ENCODE measurements at regions not wholly inside any gene's neighbourhood (a gene's known extent, or its start where the extent isn't known, plus 50 kb on each side); places are given as distances from the start of the nearest gene placed in this dataset.

DNA sequence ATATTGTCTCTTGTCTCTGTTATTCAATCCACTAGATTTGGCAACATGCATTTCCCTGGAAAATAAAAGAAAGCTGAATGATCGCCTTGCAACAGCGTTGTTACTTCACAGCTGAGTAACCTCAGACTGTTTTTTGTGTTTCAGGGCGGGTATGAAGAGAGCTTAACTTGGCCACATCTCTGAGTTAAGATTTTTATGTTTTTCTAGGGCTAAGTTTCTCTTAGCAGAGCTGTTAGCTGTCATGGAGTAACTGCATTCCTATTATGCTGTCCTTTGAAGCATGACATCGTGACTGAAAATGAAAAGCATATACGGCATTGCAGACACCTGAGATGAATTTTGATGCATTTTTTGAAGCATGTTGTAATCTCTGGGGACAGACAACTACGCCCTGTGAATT, 1798.9 kb downstream of the PCDH7 start:
- DNase-seq = no peak

DNA sequence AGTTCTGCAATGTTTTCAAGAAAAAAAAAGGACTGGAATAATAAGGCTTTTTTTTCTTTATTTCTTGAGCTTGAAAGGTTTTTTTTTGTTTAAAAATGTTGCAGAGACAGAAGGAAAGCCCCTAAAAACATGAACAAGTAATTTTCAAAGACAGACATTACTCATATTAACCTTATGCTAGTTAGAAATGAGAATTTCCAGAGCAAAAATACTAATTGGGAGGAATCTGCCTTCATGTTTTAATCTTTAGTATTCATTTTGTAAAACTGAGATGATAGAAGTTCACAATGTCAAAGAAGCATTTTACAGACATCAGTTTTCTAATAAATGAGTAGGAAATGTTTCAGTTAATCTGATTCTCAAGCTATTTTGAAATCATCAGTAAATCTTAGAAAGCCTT, 1805.3 kb downstream of the PCDH7 start:
- no peak for DNase-seq

DNA sequence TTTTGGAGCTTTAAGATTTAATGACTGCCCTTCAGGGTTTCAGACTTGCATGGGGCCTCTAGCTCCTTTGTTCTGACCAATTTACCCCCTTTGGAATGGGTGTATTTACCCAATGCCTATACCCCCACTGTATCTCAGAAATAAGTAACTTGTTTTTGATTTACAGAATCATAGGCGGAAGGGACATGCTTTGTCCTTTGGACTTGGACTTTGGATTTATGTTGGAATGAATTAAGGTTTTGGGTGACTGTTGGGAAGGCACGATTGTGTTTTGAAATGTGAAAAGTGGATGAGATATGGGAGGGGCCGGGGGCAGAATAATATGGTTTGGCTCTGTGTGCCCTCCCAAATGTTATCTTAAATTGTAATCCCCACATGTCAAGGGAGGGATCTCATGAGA, 1824.7 kb downstream of the PCDH7 start:
- DNase-seq = no peak

DNA sequence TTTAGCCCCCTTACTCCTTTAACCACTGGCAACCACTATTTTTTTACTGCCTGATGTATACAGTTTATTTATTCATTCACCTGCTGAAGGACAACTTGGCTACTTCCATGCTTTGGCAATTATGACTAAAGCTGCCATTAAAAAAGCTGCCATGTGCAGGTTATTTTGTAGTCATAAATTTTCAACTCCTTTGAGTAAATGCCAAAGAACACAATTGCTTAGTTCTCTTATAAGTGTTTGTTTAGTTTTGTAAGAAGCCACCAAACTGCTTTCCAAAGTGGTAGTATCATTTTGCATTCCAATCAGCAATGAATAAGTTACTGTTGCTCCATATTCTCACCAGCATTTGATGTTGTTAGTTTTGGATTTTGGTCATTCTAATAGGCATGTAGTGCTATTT, 1831.8 kb downstream of the PCDH7 start:
- no peak for DNase-seq

DNA sequence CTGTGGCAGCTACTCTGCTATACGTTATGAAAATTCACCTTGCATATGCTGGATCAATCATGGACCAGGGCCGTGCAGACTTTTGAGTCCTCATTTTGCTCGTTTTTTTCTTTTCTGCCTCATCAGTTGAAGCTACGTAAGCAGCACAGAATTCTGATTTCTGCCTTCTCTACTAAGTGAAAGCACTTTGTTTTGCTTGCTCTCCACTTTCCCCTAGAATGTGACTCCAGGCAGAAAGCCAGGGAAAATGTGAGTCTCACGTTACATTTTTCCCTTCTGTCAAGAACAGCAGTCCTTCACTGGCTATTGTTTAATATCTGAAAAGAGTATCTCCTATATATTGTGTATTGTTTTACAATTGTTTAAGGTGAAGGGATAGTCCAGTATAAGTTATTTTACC, 1840.1 kb downstream of the PCDH7 start:
- no peak for DNase-seq

DNA sequence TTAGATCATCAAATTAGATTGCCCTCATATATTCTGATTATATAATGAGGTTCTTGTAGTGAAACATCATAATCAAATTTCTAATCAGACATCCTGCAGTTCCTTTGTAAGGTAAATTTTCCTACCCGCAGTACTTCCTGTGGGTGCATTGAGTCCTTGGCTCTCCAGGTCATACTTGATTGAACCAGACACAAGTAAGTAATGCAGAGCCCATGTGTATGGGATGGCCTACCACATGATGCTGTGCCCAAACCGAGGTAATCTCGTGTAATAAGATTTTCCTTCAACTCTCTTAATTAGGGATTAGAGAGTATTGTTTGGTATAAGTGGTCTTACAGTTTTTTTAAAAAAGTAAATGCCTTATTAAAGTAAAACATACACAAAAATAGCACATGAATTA, 1841.8 kb downstream of the PCDH7 start:
- no peak for DNase-seq

DNA sequence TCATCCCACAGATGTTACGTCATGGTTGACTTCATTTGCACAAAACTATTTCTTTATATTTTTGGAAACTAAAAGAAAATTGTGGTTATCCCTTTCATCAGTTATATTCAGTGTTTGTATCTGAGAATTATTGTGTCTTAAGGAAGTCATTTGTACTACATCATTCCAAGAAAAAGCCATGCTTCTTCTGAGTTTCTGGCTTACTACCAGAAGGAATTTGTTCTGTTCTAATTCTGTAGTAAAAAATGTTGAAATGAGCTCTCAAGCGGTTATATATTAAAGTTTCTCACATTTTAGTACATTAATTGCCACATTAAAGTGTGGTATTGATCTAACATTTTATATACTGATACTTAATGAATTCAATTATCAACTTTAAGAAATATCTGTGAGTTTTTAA, 1844.5 kb downstream of the PCDH7 start:
- DNase-seq = no peak

DNA sequence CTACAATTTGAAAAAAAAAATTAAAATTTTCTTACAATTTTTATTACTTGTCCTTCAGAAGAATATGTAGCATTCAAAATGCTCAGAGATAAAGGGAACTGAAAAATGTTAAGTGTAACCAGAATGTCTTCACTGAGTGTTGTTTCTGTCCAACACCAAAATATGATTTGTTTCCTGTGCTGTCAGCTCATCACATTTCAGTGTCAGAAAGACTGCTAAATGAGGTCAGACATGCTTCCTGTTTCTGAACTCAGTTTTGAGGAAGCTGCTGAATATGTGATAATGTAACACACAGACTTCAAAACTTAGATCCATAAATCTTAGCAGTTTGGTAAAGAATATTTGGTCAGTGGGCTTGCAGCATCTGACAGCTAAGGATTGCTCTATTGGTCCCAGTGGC, 1849.7 kb downstream of the PCDH7 start:
- no peak for DNase-seq

DNA sequence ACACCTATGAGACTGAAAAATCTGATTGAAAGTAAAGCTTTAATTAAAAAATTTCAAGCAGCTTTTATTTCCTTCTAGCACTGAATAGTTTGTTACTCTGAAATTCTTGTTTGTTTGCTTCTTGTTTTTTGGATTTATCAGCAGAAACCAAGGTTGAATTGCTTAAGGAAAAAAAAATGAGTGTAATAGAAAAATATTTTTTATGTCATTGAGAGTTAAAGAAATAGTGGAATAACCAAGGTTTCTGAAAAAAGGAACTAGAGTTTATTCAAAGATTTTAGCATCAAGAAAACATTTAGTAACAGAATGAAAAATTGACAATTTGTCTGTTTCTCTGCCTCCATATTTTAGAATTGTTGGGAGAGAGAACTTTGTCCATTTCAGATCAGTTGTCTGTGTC, 1852.2 kb downstream of the PCDH7 start:
- DNase-seq = no peak

DNA sequence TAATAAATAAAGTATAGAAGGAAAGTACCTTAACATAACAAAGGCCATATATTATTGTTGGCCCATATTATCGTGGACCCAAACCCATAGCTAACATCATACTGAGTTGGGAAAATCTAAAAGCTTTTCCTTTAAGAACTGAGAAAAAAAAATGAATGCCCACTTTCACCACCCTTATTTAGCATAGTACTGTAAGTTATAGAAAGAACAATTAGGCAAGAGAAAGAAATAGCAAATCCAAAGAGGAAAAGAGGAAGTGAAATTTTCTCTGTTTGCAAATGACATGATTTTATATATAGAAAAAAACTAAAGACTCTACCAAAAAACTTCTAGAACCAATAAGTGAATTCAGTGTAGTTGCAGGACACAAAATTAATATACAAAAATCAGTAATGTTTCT, 1854.6 kb downstream of the PCDH7 start:
- DNase-seq = no peak

DNA sequence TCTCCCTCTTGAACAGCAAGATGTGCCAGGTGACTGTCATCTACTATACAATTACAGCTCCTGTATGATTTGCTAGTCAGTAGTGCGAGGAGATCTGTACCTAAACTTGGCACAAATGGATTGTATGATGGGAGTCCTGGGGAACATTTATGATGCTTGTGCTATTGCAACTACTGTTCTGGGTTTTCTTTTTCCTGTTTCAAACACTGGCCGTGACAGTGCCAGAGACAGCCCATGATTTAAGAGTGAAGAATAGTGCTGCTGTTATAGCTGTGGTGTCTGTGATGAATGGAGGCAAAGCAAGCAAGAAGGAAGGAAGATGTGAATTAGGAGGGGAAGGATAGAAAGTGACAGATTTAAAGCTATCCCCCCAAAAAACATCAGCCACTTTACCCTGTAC, 1868.9 kb downstream of the PCDH7 start:
- no peak for DNase-seq

DNA sequence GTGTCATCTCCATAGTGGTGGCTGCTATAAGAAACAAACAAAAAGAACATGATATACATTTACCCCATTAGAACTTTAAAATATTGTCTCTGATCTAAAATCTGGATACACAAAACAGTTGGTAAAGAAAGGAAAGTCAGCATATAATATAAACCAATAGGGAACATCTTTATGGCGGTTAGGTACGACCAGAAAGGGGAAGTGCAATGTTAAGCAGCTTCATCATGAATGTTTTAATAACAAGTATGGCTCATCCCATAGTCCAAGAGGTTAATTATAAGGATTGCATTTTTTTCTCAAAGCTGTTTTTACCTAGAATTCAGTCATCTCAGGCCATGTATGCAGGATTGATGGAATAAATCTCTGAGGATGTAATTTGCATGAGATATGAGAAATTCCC, 1869.7 kb downstream of the PCDH7 start:
- DNase-seq = no peak

DNA sequence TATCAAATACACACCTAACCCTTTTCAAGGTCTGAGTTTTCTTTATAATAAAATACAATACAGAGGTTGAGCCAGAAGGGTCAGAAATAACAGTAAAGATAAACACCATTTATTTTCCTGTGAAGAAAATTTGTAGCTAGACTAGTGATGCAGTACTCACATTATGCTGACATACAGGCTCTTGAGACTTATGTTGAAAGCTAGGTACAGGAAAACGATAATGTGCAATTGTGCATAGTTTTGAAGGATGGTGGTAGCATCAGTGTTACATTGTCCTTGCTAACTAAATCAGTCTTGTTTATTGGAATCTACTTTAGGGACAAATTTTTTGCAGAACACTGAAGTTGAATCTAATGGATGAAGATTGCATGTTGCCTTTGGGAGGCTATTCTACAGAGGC, 1877.2 kb downstream of the PCDH7 start:
- no peak for DNase-seq

DNA sequence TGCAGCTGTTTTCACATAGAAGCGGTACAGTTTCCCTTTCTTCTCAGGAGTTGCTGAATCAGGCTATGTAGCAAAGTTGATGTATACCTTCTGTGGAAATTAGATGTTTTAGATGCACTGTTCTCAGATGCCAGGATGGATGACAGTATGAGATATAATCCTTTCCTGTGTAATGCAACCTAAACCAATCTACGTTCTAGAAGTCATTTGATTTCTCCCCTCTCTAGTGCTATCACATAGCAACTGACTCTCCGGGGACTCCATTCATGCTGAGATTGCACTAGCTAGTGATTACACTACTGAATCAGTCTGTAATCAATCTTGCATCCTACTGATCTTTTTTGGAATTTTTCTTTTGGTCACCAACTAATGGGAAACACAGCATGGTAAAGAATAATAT, 1881.7 kb downstream of the PCDH7 start:
- no peak for DNase-seq

DNA sequence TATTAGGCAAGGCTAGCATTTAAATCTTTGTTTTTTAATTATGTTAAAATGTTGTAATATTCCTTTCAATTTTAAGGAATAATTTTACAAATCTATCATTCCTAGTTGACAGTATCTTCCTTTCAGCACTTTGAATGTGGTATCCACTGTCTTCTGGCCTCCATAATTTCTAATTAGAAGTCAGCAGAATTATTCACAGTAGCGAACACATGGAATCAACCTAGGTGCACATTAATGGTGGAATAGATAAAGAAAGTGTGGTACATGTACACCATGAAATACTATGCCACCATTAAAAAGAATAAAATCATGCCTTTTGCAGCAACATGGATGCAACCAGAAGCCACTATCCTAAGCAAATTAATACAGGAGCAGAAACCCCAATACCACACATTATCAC, 1887.8 kb downstream of the PCDH7 start:
- no peak for DNase-seq

DNA sequence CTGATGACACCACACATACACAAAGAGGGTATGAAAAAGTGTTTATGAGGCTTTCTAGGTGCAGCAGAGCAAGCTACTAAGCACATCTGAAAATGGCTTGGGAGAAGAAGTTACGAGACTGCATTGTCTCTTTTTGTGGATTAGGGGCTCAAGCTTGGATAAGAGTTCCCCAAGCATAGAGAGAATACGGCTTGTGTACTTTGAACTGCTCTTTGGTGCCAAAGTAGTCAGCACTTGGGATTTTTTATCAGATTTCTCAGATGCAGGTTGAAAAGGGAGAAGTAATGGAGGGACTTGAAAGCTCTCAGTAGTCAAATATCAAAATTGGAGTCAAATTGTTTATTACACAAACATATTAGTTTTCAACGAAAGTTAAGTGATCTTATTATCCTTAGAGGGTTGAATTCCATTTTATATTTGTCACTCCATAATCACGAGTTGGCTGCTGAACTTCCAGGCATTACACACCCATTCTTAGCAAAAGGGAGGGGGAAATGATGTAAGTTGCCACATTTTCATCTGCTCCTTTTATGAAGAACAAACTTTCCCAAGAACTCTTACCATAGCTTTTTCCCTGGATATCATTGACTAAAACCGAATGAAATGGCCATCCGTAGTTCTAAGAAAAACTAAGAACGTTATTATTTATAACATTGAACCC, 1904.9 kb downstream of the PCDH7 start:
- no peak for DNase-seq

DNA sequence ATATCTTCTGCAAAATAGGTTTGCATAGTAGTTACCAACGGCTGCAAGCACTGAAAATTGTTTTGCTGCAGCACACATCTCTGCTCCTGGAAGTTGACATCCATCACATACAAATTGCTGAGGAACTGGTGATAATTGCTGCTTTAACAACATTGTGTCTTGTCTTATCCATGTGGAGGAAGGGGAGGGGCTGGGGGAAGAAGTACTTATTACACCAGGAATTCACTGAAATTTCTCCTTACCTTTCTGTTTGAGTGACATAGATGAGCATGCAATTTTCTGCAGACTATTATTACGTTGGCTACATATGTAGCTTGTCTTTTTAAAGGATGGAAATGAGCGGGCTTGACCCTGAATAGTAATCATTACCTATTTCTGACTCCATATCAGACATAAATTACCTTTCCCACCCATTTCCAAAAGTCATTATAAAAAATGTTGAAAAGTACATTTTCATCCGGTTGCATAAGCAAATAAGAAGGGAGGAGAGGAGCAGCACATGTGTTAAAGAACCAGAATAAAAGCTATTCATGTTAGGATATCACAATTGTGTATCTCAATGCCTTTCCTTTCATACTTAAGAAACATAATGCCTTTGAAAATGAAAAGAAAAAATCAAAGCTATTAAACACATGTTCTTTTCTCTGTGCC, 1905.6 kb downstream of the PCDH7 start:
- no peak for DNase-seq

DNA sequence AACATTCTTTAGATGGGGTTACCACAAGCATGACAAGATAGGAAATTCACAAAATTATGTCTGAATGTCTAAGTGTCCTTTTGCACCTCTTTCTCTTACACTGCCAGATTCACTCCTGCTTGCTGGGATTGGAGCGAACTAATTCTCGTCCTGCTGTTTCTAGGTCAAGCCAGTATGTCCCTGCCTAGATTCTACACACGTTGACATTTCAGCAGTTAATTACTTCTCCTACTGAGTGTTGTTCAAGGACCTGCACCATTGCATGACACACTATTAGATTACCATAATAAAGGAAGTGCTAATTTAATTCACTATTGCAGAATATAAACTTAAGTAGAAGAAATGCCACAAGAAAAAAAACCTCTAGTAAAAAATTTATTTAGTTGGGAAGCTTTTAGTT, 1911.7 kb downstream of the PCDH7 start:
- DNase-seq = no peak

DNA sequence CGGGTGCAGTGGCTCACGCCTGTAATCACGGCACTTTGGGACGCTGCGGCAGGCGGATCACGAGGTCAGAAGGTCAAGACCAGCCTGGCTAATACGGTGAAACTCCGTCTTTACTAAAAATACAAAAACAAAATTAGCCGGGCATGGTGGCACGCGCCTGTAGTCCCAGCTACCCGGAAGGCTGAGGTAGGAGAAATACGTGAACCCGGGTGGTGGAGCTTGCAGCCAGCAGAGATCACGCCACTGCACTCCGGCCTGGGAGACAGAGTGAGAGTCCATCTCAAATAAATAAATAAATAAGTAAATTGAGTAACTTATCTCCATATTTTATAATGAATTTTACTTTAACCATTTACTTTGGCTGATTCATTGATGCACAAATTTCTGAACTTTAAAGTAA, 1913.3 kb downstream of the PCDH7 start:
- DNase-seq = no peak

DNA sequence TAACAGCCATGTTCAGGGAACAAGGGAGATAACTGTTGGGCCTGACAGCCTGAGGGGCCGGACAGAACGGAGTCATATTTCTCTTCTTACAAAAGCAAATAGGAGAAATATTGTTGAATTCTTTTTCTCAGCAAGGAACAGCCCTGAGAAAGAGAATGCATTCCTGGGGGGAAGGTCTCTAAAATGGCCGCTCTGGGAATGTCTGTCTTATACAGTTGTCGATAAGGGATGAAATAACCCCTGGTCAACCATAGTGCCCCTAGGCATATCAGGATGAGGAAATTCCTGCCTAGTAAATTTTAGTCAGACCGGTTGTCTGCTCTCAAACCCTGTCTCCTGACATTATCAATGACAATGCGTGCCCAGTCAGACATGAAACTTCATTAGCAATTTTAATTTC, 1925.5 kb downstream of the PCDH7 start:
- DNase-seq = no peak

DNA sequence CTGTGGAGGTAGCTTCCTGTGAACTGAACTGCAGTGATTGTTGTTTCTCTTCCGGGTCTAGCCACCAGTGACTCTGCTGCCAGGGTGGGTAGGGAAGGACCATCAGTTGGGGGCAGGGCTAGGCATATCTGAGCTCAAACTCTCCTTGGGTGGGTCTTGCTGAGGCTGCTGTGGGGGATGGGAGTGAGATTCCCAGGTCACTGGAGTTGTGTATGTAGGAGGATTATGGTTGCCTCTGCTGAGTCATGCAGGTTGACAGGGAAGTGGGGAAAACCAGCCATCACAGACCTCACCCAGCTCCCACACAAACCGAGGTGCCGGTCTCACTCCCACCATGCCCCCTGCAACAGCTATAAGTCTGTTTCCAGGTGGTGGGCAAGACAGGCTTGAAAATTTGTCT, 1937.8 kb downstream of the PCDH7 start:
- DNase-seq = no peak

DNA sequence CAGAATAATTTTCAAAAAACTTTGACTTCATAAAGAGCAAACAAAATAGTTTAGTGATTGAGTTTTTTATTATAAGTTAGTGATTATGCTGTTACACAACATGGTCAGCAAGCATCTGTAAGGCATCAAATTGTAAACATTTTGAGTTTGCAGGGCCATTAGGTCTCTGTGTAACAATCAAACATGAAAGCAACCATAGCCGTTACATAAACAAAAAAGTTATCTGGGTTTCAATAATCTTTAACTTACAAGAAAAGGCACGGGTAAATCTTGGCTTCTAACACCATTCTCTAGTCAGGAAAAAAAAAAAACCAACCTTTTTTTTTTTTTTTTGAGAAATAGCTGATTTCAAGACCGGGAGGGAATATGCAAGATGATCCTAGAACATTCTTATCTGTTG, 1941.1 kb downstream of the PCDH7 start:
- DNase-seq = no peak

DNA sequence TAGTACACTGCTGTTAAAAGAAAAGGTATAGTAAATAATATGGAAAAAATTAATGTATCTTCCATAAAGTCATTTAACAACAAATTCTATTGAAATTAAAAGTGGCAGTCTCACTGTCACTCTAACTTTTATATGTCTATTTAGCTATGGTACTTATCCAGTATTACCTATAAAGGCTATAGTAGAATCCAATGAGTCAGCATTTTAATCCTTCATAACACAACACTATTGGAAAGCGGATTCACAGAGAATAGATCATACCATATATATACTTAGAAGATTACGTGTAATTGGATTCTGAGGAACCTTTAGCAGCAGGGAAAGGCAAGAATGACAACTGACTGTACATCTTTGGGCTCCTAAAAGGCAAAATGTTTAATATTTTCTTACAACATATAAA, 1942.6 kb downstream of the PCDH7 start:
- no peak for DNase-seq

DNA sequence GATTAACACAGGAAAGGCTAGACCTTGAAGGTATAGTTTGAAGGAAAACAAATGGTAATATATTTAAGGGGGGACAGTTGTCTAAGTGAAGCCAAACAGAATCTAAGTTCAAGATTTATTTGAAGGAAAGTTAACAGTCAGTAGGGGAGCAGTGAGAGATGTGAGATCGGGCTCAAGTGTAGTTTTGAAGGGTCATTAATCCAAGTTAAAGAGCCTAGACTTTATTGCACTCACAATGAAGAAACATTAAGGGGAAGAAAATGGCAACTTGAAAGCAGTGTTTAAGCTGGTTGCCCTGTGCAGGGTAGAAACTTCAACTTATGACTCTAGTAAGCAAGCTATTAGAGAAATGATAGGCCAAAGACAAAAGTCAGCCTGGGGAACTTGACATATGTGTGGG, 1952.2 kb downstream of the PCDH7 start:
- DNase-seq = no peak

DNA sequence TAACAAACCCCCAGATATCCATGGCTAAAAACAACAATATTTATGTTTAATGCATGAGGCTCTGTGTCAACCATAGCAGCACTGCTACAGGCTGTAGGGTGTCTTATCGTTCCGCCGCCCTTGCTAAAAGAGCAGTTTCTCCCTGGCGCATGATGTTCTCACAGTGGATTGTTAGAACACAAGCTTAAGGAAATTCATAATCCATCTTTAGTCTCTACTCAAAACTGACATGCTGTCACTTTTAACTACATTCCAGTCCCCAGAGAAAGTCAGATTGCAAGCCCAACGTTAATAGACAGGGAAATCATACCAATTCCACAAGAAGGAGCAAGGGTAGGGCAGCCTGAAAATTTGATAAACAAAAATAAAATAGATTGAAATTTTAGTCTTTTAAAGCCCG, 1960.8 kb downstream of the PCDH7 start:
- no peak for DNase-seq

Data from activated CD4-positive, alpha-beta T cell treated with anti-CD3 and anti-CD28 coated beads, Interleukin-2, Interleukin-6, amounts not matched to agents 100 ng/mL and 50 ng/mL, durations not matched to agents 16 hours and 8 hours (primary cell).